ES-I3 (cell line): ENCODE measurements at regions not wholly inside any gene's neighbourhood (a gene's known extent, or its start where the extent isn't known, plus 50 kb on each side); places are given as distances from the start of the nearest gene placed in this dataset.

Experiments used
- H3K36me3 ChIP-seq: 2 replicates; pipeline ENCODE4 v1.6.1; 2013; ENCODE audit warnings: mild to moderate bottlenecking, low read length, control low read depth, moderate library complexity; ENCODE audit not compliant: insufficient read depth
- H3K4me1 ChIP-seq: 2 replicates; pipeline ENCODE4 v1.6.1; 2013; ENCODE audit warnings: mild to moderate bottlenecking, control low read depth, low read length; ENCODE audit not compliant: insufficient read depth
- H3K9ac ChIP-seq: 2 replicates; pipeline ENCODE4 v1.6.1; 2013; ENCODE audit warnings: low read depth, mild to moderate bottlenecking, low read length, moderate library complexity
- H3K9me3 ChIP-seq: 2 replicates; pipeline ENCODE4 v1.6.1; 2013; ENCODE audit warnings: mild to moderate bottlenecking, low read length, moderate library complexity; ENCODE audit not compliant: control insufficient read depth, insufficient read depth

GRCh38 chr14:97426776-97427175 lies 629.6 kb downstream of the VRK1 start:
- Histone ChIP-seq H3K4me1 (no peaks in the 10 kb centered on the region), H3K9ac (no peak overlapping the region), H3K9me3 (no peaks in the 10 kb centered on the region), H3K36me3 (no peaks in the 10 kb centered on the region)

GRCh38 chr14:97428808-97429440 lies 631.7 kb downstream of the VRK1 start:
- H3K36me3 ChIP-seq, result no peaks in the 10 kb centered on the region
- H3K9me3 ChIP-seq, result no peaks in the 10 kb centered on the region
- H3K9ac ChIP-seq, result no peak overlapping the region
- no peaks in the 10 kb centered on the region for H3K4me1 ChIP-seq

GRCh38 chr14:97432586-97432985 lies 635.4 kb downstream of the VRK1 start:
- no peak overlapping the region for H3K9ac ChIP-seq
- no peaks in the 10 kb centered on the region for H3K4me1 ChIP-seq
- H3K36me3 ChIP-seq, result no peaks in the 10 kb centered on the region
- no peaks in the 10 kb centered on the region for H3K9me3 ChIP-seq

- no peak overlapping the region for H3K9ac ChIP-seq
- no peaks in the 10 kb centered on the region for H3K4me1 ChIP-seq
- no peaks in the 10 kb centered on the region for H3K9me3 ChIP-seq
- no peaks in the 10 kb centered on the region for H3K36me3 ChIP-seq
Observed at GRCh38 chr14:97441740-97442362, 644.7 kb downstream of the VRK1 start.

- H3K9ac ChIP-seq, result no peak overlapping the region
- no peaks in the 10 kb centered on the region for H3K36me3 ChIP-seq
- H3K9me3 ChIP-seq, result no peaks in the 10 kb centered on the region
- no peaks in the 10 kb centered on the region for H3K4me1 ChIP-seq
Observed at GRCh38 chr14:97442363-97442762, 645.2 kb downstream of the VRK1 start.

- no peaks in the 10 kb centered on the region for H3K36me3 ChIP-seq
- no peak overlapping the region for H3K9ac ChIP-seq
- no peaks in the 10 kb centered on the region for H3K9me3 ChIP-seq
- H3K4me1 ChIP-seq, result no peaks in the 10 kb centered on the region
Observed at GRCh38 chr14:97443412-97443811, 646.2 kb downstream of the VRK1 start.

- Histone ChIP-seq H3K9me3 (no peaks in the 10 kb centered on the region), H3K4me1 (no peaks in the 10 kb centered on the region), H3K36me3 (no peaks in the 10 kb centered on the region), H3K9ac (no peak overlapping the region)
Observed at GRCh38 chr14:97444248-97444647, 647.1 kb downstream of the VRK1 start.

GRCh38 chr14:97445367-97445766 lies 648.2 kb downstream of the VRK1 start:
- H3K9ac ChIP-seq, result no peak overlapping the region
- no peaks in the 10 kb centered on the region for H3K36me3 ChIP-seq
- no peaks in the 10 kb centered on the region for H3K9me3 ChIP-seq
- no peaks in the 10 kb centered on the region for H3K4me1 ChIP-seq

GRCh38 chr14:97446087-97446486 lies 648.9 kb downstream of the VRK1 start:
- H3K9me3 ChIP-seq, result no peaks in the 10 kb centered on the region
- H3K9ac ChIP-seq, result no peak overlapping the region
- H3K4me1 ChIP-seq, result no peaks in the 10 kb centered on the region
- H3K36me3 ChIP-seq, result no peaks in the 10 kb centered on the region

- Histone ChIP-seq H3K4me1 (no peaks in the 10 kb centered on the region), H3K9me3 (no peaks in the 10 kb centered on the region), H3K9ac (no peak overlapping the region), H3K36me3 (no peaks in the 10 kb centered on the region)
Observed at GRCh38 chr14:97452314-97452713, 655.1 kb downstream of the VRK1 start.

- no peak overlapping the region for H3K9ac ChIP-seq
- H3K9me3 ChIP-seq, result no peaks in the 10 kb centered on the region
- no peaks in the 10 kb centered on the region; the same call in 1 of the 2 replicates for H3K4me1 ChIP-seq
- H3K36me3 ChIP-seq, result no peaks in the 10 kb centered on the region
Observed at GRCh38 chr14:97453991-97454390, 656.8 kb downstream of the VRK1 start.

- Histone ChIP-seq H3K36me3 (no peaks in the 10 kb centered on the region), H3K9ac (no peak overlapping the region), H3K9me3 (0 out of 2 replicates have a peak, but pooled peaks cover 1% of the 10 kb centered on the region), H3K4me1 (no peaks in the 10 kb centered on the region; the same call in 1 of the 2 replicates)
Observed at GRCh38 chr14:97456462-97456861, 659.3 kb downstream of the VRK1 start.

GRCh38 chr14:97456958-97457357 lies 659.8 kb downstream of the VRK1 start:
- Histone ChIP-seq H3K36me3 (no peaks in the 10 kb centered on the region), H3K4me1 (no peaks in the 10 kb centered on the region; the same call in 1 of the 2 replicates), H3K9ac (no peak overlapping the region), H3K9me3 (peaks cover 5% of the 10 kb centered on the region; the same call in 1 of the 2 replicates)

- Histone ChIP-seq H3K9me3 (peaks cover 9% of the 10 kb centered on the region; the same call in 1 of the 2 replicates), H3K9ac (no peak overlapping the region), H3K4me1 (no peaks in the 10 kb centered on the region; the same call in 1 of the 2 replicates), H3K36me3 (no peaks in the 10 kb centered on the region)
Observed at GRCh38 chr14:97457575-97458085, 660.4 kb downstream of the VRK1 start.

- H3K9me3 ChIP-seq, result peaks cover 9% of the 10 kb centered on the region; the same call in 1 of the 2 replicates
- no peaks in the 10 kb centered on the region for H3K36me3 ChIP-seq
- H3K4me1 ChIP-seq, result no peaks in the 10 kb centered on the region; the same call in 1 of the 2 replicates
- peak overlapping the region; percentile 70; the same call in 1 of the 2 replicates for H3K9ac ChIP-seq
Observed at GRCh38 chr14:97458255-97458654, 661.1 kb downstream of the VRK1 start.
